ENCODE measurements at regions not wholly inside any gene's neighbourhood (a gene's known extent, or its start where the extent isn't known, plus 50 kb on each side); places are given as distances from the start of the nearest gene placed in this dataset.
A peak's percentile ranks its signal among the peaks of the same experiment; 100 is the strongest.

GRCh38 chr6:11645016-11645415, 107.5 kb downstream of the TMEM170B start:
- no peak overlapping the region for H3K23ac ChIP-seq (ENCODE audit: low read depth, low read length)
- in situ Hi-C loops (cut with MboI; ENCODE audit: low sequenced_read_pairs), result no loop called here
- H2BK120ac ChIP-seq (ENCODE audit: low read depth, low read length), result peak overlapping the region; percentile 45
- H3K79me1 ChIP-seq (ENCODE audit: low read depth in 1 of 2, low read length in 2 of 2), result no peaks in the 10 kb centered on the region
- peak overlapping the region in 1 of 2 experiments; percentile 11; a peak in 1 of 4 replicates for H4K8ac ChIP-seq (ENCODE audit: low read depth in 2 of 2, low read length in 2 of 2)
- DNase-seq, result peak; percentile 72
- ATAC-seq (ENCODE audit: low read depth), result peak; percentile 72
- peak overlapping the region; percentile 32; the same call in 1 of the 2 replicates for H3K18ac ChIP-seq (ENCODE audit: low read depth, low read length)
- intact Hi-C loops (cut with micrococcal nuclease), result no loop called here
- dilution Hi-C loops (cut with HindIII; ENCODE audit: low sequenced_read_pairs, unreplicated experiment), result no loop called here
- no peak overlapping the region for H2AFZ ChIP-seq (replicated peaks; ENCODE audit: low read length, poor library complexity)
- H2AK5ac ChIP-seq (ENCODE audit: low read depth, low read length), result no peak overlapping the region
- no peaks in the 10 kb centered on the region for H3K27me3 ChIP-seq (ENCODE audit: control insufficient read depth, insufficient read depth, low read length)
- CTCF ChIA-PET, result interaction anchor here (0.6 to 1.5 kb wide), 2 partner anchors 41 to 588 kb away, joined by 3 to 7 read pairs; no protein-coding TSS in a partner anchor
- H3K36me3 ChIP-seq (ENCODE audit: control insufficient read depth, insufficient read depth, low read length), result no peaks in the 10 kb centered on the region
- H2BK15ac ChIP-seq (ENCODE audit: low read depth, low read length), result peak overlapping the region; percentile 63; the same call in 1 of the 3 replicates
- TF ChIP-seq CEBPB (IDR thresholded peaks at IDR 0.05; ENCODE audit: low read depth, low read length) (peak; percentile 69), MAZ (IDR thresholded peaks at IDR 0.05; ENCODE audit: borderline replicate concordance, low read depth, low read length) (no peak)
- no peak overlapping the region for H4K5ac ChIP-seq (ENCODE audit: low read depth, low read length)
- peak overlapping the region; percentile 54; the same call in 1 of the 2 replicates for H3K14ac ChIP-seq (replicated peaks; ENCODE audit: low read depth, low read length)
- peaks cover 13% of the 10 kb centered on the region for H3K4me1 ChIP-seq (ENCODE audit: control insufficient read depth, insufficient read depth, low read length)
- H3K9me3 ChIP-seq (ENCODE audit: control insufficient read depth, insufficient read depth, low read length), result no peaks in the 10 kb centered on the region
- H3K56ac ChIP-seq (ENCODE audit: extremely low read depth, insufficient read depth, low read length), result no peak overlapping the region
- peak overlapping the region; percentile 80; the same call in 1 of the 2 replicates for H2BK20ac ChIP-seq (ENCODE audit: low read depth, low read length)
- no TSS peak for BruUV-seq (replicated peaks)
- H4K20me1 ChIP-seq (ENCODE audit: insufficient read depth, low read length), result no peaks in the 10 kb centered on the region
- H3K9ac ChIP-seq (ENCODE audit: low read depth, low read length), result no peak overlapping the region
- H3K27ac ChIP-seq (ENCODE audit: insufficient read depth, low read length), result peak overlapping the region; percentile 29; the same call in 1 of the 2 replicates
- WGBS, 2 experiments (ENCODE audit: extremely low coverage in 2 of 2, insufficient read length in 1 of 2), result no CpG with 5 or more reads among the region's 1 CpG
- H3K4me3 ChIP-seq (ENCODE audit: insufficient read depth, low read depth, low read length), result no peak overlapping the region
- no peaks in the 10 kb centered on the region for H3K9me1 ChIP-seq (ENCODE audit: insufficient read depth, low read length)
- H2AK9ac ChIP-seq (replicated peaks; ENCODE audit: low read depth, low read length, poor library complexity), result no peak overlapping the region
- no peak overlapping the region for H3K4me2 ChIP-seq (ENCODE audit: low read depth, low read length)
- peak overlapping the region; percentile 39; the same call in 1 of the 2 replicates for H3K4ac ChIP-seq (ENCODE audit: low read depth, low read length)
- peak overlapping the region; percentile 2; the same call in 1 of the 2 replicates for H4K91ac ChIP-seq (ENCODE audit: insufficient read depth, low read depth, low read length)
- POLR2A ChIA-PET (ENCODE audit: unreplicated experiment), result no interaction called here
- peak overlapping the region; percentile 27 for H2BK5ac ChIP-seq (ENCODE audit: low read depth, low read length, poor library complexity, severe bottlenecking)
